IMR-90 (cell line): ENCODE measurements at regions not wholly inside any gene's neighbourhood (a gene's known extent, or its start where the extent isn't known, plus 50 kb on each side); places are given as distances from the start of the nearest gene placed in this dataset.

Experiments used
- ATAC-seq: fragments of 200-7000 bp; cut with Tn5 transposase; 2 replicates; pipeline ENCODE4 v1.9.1; 2020; ENCODE audit warnings: low read depth, mild to moderate bottlenecking, moderate library complexity
- BruUV-seq: library from RNA; stranded (reverse); fragments of 400-500 nt; replicated peaks from 2 replicates; lab custom pipeline; 2021; lab: Mats Ljungman, UMichigan
- CTCF ChIA-PET: fragments of 300-600 bp; formaldehyde crosslinking; extraction: SDS; loops from one replicate; lab custom pipeline; 2021; ENCODE audit warnings: antibody characterized with exemption; lab: Yijun Ruan, JAX
- POLR2A ChIA-PET: fragments of 300-600 bp; sonication (Branson Sonifier 250); formaldehyde crosslinking; loops from one replicate; lab custom pipeline; 2022; ENCODE audit warnings: antibody characterized with exemption; ENCODE audit not compliant: unreplicated experiment; lab: Charles Lee
- DNase-seq: peaks from one replicate; pipeline ENCODE4 v3.0.0; 2013
- H2AFZ ChIP-seq: replicated peaks from 2 replicates; pipeline ENCODE3; 2013; ENCODE audit warnings: low read length, mild to moderate bottlenecking; ENCODE audit not compliant: poor library complexity
- H2AK5ac ChIP-seq: 2 replicates; pipeline ENCODE4 v1.6.1; 2013; ENCODE audit warnings: low read depth, low read length, inconsistent platforms
- H2AK9ac ChIP-seq: replicated peaks from 2 replicates; pipeline ENCODE3; 2013; ENCODE audit warnings: mild to moderate bottlenecking, low read depth, low read length, moderate library complexity; ENCODE audit not compliant: poor library complexity
- H2BK120ac ChIP-seq: 2 replicates; pipeline ENCODE4 v1.6.1; 2013; ENCODE audit warnings: low read depth, low read length, inconsistent platforms
- H2BK15ac ChIP-seq: 3 replicates; pipeline ENCODE4 v1.6.1; 2013; ENCODE audit warnings: low read depth, low read length, inconsistent platforms
- H2BK20ac ChIP-seq: 2 replicates; pipeline ENCODE4 v1.6.1; 2013; ENCODE audit warnings: low read depth, mild to moderate bottlenecking, inconsistent platforms, low read length, moderate library complexity
- H2BK5ac ChIP-seq: 2 replicates; pipeline ENCODE4 v1.6.1; 2013; ENCODE audit warnings: mild to moderate bottlenecking, low read depth, low read length, inconsistent platforms; ENCODE audit not compliant: poor library complexity, severe bottlenecking
- H3K14ac ChIP-seq: replicated peaks from 2 replicates; pipeline ENCODE4 v1.6.1; 2013; ENCODE audit warnings: low read depth, low read length, inconsistent platforms
- H3K18ac ChIP-seq: 2 replicates; pipeline ENCODE4 v1.6.1; 2013; ENCODE audit warnings: low read depth, low read length, control low read depth
- H3K23ac ChIP-seq: 2 replicates; pipeline ENCODE4 v1.6.1; 2013; ENCODE audit warnings: low read depth, low read length, inconsistent platforms
- H3K27ac ChIP-seq: 2 replicates; pipeline ENCODE4 v1.5.1; 2013; ENCODE audit warnings: mild to moderate bottlenecking, control low read depth, low read length; ENCODE audit not compliant: insufficient read depth
- H3K27me3 ChIP-seq: 2 replicates; pipeline ENCODE4 v1.6.1; 2013; ENCODE audit warnings: low read length; ENCODE audit not compliant: control insufficient read depth, insufficient read depth
- H3K36me3 ChIP-seq: 2 replicates; pipeline ENCODE4 v1.6.1; 2013; ENCODE audit warnings: low read length, mixed read lengths; ENCODE audit not compliant: control insufficient read depth, insufficient read depth
- H3K4ac ChIP-seq: 2 replicates; pipeline ENCODE4 v1.6.1; 2013; ENCODE audit warnings: low read depth, low read length, inconsistent platforms
- H3K4me1 ChIP-seq: 2 replicates; pipeline ENCODE4 v1.6.1; 2013; ENCODE audit warnings: low read length, mixed read lengths; ENCODE audit not compliant: control insufficient read depth, insufficient read depth
- H3K4me2 ChIP-seq: 2 replicates; pipeline ENCODE4 v1.6.1; 2013; ENCODE audit warnings: low read depth, mild to moderate bottlenecking, control low read depth, low read length, moderate library complexity
- H3K4me3 ChIP-seq: 2 replicates; pipeline ENCODE4 v1.5.1; 2013; ENCODE audit warnings: low read depth, mild to moderate bottlenecking, control low read depth, low read length, moderate library complexity; ENCODE audit not compliant: insufficient read depth
- H3K56ac ChIP-seq: 2 replicates; pipeline ENCODE4 v1.6.1; 2013; ENCODE audit warnings: low read length, inconsistent platforms; ENCODE audit not compliant: insufficient read depth; ENCODE audit errors: extremely low read depth
- H3K79me1 ChIP-seq, 2 experiments: 2 replicates each; pipeline ENCODE4 v1.6.1; 2013; ENCODE audit warnings: low read length in 2 of 2, inconsistent platforms in 1 of 2, low read depth in 1 of 2
- H3K9ac ChIP-seq: 2 replicates; pipeline ENCODE4 v1.6.1; 2013; ENCODE audit warnings: low read depth, low read length, control low read depth
- H3K9me1 ChIP-seq: 2 replicates; pipeline ENCODE4 v1.6.1; 2013; ENCODE audit warnings: low read length, inconsistent platforms; ENCODE audit not compliant: insufficient read depth
- H3K9me3 ChIP-seq: 2 replicates; pipeline ENCODE4 v1.6.1; 2013; ENCODE audit warnings: low read length; ENCODE audit not compliant: control insufficient read depth, insufficient read depth
- H4K20me1 ChIP-seq: 2 replicates; pipeline ENCODE4 v1.6.1; 2013; ENCODE audit warnings: low read length, inconsistent platforms; ENCODE audit not compliant: insufficient read depth
- H4K5ac ChIP-seq: 2 replicates; pipeline ENCODE4 v1.6.1; 2013; ENCODE audit warnings: mild to moderate bottlenecking, low read depth, low read length, control low read depth
- H4K8ac ChIP-seq, 2 experiments: 2 replicates each; pipeline ENCODE4 v1.6.1; 2013; ENCODE audit warnings: low read depth in 2 of 2, low read length in 2 of 2, control low read depth in 1 of 2, inconsistent platforms in 1 of 2
- H4K91ac ChIP-seq: 2 replicates; pipeline ENCODE4 v1.6.1; 2013; ENCODE audit warnings: low read depth, low read length, inconsistent platforms; ENCODE audit not compliant: insufficient read depth
- BHLHE40 ChIP-seq: fragments of 150-350 bp; IDR thresholded peaks from 2 replicates; pipeline ENCODE4 v1.6.1; 2016; ENCODE audit warnings: mild to moderate bottlenecking, low read depth, low read length
- CHD1 ChIP-seq: IDR thresholded peaks from 2 replicates; pipeline ENCODE4 v1.6.1; 2012; ENCODE audit warnings: low read depth, low read length, improper control_type of control experiment
- MAFK ChIP-seq: IDR thresholded peaks from 2 replicates; pipeline ENCODE4 v1.6.1; 2012; ENCODE audit warnings: low read depth, low read length, improper control_type of control experiment
- MAZ ChIP-seq: IDR thresholded peaks from 2 replicates; pipeline ENCODE4 v1.6.1; 2012; ENCODE audit warnings: low read depth, mild to moderate bottlenecking, low read length, improper control_type of control experiment, moderate library complexity, borderline replicate concordance
- RCOR1 ChIP-seq: IDR thresholded peaks from 2 replicates; pipeline ENCODE4 v1.6.1; 2012; ENCODE audit warnings: mild to moderate bottlenecking, low read length, improper control_type of control experiment; ENCODE audit not compliant: insufficient replicate concordance
- SMC3 ChIP-seq: fragments of 150-350 bp; IDR thresholded peaks from 2 replicates; pipeline ENCODE4 v1.6.1; 2016; ENCODE audit warnings: low read depth, mild to moderate bottlenecking, antibody characterized with exemption, low read length, moderate library complexity
- dilution Hi-C: fragments of 300-500 bp; cut with HindIII; formaldehyde crosslinking; loops from one replicate; pipeline ENCODE4 v1.14.3; 2018; ENCODE audit warnings: low sequenced_read_pairs; ENCODE audit not compliant: unreplicated experiment
- in situ Hi-C: fragments of 300-500 bp; cut with MboI; formaldehyde crosslinking; loops from 3 replicates; pipeline ENCODE4 v1.14.3; 2019; ENCODE audit warnings: low sequenced_read_pairs, inconsistent platforms, mixed read lengths
- intact Hi-C: fragments of 100-400 bp; cut with micrococcal nuclease; formaldehyde crosslinking; loops from 2 replicates; pipeline ENCODE4 v1.10.0; 2022
- TF ChIP-seq, protein P1 (sequence below): conservative IDR thresholded peaks from 2 replicates; pipeline ENCODE4 v1.5.1; 2012; ENCODE audit warnings: mild to moderate bottlenecking, low read depth, low read length, improper control_type of control experiment
- TF ChIP-seq, protein P2 (sequence below): fragments of 150-350 bp; IDR thresholded peaks from 2 replicates; pipeline ENCODE4 v1.6.1; 2017; ENCODE audit warnings: mild to moderate bottlenecking, antibody characterized with exemption, low read length, low read depth

DNA sequence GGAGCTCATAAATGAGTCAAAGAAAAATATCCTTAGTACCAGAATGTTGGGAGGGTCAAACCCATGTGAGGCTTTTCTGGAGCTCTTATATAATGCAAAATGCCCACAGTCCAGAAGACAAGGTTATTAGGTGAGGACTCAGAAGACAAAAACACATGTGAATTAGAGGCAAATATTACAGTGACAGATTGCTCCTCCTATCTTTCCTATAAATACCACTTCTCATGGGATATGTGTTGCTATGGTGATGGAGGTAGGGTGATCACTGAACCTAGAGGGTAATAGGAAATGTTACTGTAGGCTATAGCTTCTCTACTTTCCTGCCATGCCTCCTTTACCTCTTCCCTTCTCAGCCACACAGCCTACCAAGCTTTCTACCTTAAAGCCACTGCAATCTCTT lies 264.6 kb downstream of the SEC61B start:
- H3K9me1 ChIP-seq: peaks cover 7% of the 10 kb centered on the region
- no peak overlapping the region for H3K4me3 ChIP-seq
- no peak overlapping the region for H4K91ac ChIP-seq
- no peak overlapping the region for H3K14ac ChIP-seq
- H3K23ac ChIP-seq: no peak overlapping the region
- in situ Hi-C loops: no loop called here
- H3K36me3 ChIP-seq: no peaks in the 10 kb centered on the region
- DNase-seq: no peak
- H2AK5ac ChIP-seq: no peak overlapping the region; the same call in 1 of the 2 replicates
- H3K18ac ChIP-seq: no peak overlapping the region
- ChIA-PET CTCF (no interaction called here), POLR2A (no interaction called here)
- no peak overlapping the region for H2BK120ac ChIP-seq
- no peak overlapping the region for H3K9ac ChIP-seq
- no peak overlapping the region for H3K27ac ChIP-seq
- H3K9me3 ChIP-seq: no peaks in the 10 kb centered on the region
- TF ChIP-seq, protein P1, sequence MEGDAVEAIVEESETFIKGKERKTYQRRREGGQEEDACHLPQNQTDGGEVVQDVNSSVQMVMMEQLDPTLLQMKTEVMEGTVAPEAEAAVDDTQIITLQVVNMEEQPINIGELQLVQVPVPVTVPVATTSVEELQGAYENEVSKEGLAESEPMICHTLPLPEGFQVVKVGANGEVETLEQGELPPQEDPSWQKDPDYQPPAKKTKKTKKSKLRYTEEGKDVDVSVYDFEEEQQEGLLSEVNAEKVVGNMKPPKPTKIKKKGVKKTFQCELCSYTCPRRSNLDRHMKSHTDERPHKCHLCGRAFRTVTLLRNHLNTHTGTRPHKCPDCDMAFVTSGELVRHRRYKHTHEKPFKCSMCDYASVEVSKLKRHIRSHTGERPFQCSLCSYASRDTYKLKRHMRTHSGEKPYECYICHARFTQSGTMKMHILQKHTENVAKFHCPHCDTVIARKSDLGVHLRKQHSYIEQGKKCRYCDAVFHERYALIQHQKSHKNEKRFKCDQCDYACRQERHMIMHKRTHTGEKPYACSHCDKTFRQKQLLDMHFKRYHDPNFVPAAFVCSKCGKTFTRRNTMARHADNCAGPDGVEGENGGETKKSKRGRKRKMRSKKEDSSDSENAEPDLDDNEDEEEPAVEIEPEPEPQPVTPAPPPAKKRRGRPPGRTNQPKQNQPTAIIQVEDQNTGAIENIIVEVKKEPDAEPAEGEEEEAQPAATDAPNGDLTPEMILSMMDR: no peak
- TF ChIP-seq SMC3 (no peak), CHD1 (no peak), MAFK (no peak), BHLHE40 (no peak), MAZ (no peak), RCOR1 (no peak)
- TF ChIP-seq, protein P2, sequence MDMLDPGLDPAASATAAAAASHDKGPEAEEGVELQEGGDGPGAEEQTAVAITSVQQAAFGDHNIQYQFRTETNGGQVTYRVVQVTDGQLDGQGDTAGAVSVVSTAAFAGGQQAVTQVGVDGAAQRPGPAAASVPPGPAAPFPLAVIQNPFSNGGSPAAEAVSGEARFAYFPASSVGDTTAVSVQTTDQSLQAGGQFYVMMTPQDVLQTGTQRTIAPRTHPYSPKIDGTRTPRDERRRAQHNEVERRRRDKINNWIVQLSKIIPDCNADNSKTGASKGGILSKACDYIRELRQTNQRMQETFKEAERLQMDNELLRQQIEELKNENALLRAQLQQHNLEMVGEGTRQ: no peak
- H2AFZ ChIP-seq: no peak overlapping the region
- intact Hi-C loops: no loop called here
- no peak for ATAC-seq
- no peak overlapping the region for H2BK15ac ChIP-seq
- H3K4me1 ChIP-seq: peaks cover 10% of the 10 kb centered on the region
- dilution Hi-C loops: no loop called here
- H2AK9ac ChIP-seq: no peak overlapping the region
- no peaks in the 10 kb centered on the region for H3K79me1 ChIP-seq
- no peak overlapping the region; the same call in 1 of the 2 replicates for H2BK20ac ChIP-seq
- H2BK5ac ChIP-seq: no peak overlapping the region
- no peak overlapping the region for H3K56ac ChIP-seq
- H3K27me3 ChIP-seq: no peaks in the 10 kb centered on the region; the same call in 1 of the 2 replicates
- no peak overlapping the region for H3K4ac ChIP-seq
- H3K4me2 ChIP-seq: no peak overlapping the region
- H4K8ac ChIP-seq: no peak overlapping the region
- no peaks in the 10 kb centered on the region for H4K20me1 ChIP-seq
- no TSS peak for BruUV-seq
- no peak overlapping the region for H4K5ac ChIP-seq
